ENCODE measurements at regions not wholly inside any gene's neighbourhood (a gene's known extent, or its start where the extent isn't known, plus 50 kb on each side); places are given as distances from the start of the nearest gene placed in this dataset.
"Not testable (repeated sequence)": the region's sequence is repeated elsewhere in the genome, so short reads cannot be mapped to it uniquely, and the experiment has no call there.

DNA sequence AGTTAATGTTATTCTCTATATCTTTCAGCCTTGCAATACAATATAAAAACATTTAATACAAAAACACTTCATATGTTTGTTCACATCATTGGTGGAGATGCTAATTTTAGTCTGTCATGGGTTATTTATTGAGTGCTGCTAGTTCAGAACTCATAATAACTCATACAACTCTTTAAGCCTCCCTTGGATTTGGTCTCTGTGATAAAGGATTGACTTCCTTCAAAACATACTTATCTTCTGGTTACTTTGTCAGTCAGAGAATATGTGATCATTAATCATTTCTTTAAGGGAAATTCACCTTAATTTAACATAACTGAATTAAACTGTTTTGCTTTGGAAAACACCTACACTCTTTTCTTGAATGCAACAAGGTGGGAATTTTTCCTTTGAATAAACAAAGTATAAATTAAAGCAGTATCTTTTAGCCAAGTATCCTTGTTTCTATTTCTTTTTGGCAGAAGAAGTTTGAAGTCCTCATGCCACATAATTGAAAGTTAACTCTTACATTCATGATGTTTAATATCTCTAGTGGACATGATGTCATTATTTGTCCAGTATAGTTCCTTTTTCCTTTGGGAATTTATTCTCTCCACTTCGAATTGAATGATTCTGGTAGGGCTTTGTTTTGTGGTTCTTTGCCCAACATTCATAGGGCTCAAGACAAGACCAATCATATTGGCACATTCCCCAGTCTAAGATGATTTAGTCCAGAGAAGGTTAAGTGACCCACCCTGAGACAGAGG, 133.2 kb upstream of the CENPW start:
- DNase-seq = no peak

DNA sequence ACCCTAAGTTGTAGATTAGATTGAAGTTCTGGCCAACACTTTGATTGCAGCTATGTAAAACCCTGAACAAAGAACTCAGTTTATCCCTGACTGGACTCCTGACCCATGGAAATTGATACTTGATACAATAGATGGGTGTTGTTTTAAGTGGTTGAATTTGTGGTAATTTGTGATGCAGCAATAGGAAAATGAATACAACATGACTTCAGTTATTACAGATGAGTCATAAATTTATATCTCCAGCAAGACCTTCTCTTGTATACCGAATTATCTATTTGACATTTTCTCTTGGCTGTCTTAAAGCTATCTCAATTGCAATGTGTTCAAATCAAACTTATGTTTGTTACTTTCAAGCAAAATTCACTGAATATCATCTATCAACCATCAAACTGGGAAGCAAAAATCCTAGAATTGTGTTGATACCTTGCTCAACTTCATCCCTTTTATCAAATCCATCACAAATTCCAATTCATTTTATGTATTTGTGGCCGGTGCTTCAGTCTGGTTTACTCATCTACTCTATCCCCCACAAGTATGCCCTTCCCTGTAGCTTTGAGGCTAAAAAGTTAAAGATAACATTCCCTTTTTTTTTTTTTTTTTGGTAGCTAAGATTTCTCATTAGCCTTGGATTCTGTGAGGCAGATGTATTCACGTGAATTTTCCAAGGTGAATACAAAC, 129.4 kb upstream of the CENPW start:
- DNase-seq = no peak

DNA sequence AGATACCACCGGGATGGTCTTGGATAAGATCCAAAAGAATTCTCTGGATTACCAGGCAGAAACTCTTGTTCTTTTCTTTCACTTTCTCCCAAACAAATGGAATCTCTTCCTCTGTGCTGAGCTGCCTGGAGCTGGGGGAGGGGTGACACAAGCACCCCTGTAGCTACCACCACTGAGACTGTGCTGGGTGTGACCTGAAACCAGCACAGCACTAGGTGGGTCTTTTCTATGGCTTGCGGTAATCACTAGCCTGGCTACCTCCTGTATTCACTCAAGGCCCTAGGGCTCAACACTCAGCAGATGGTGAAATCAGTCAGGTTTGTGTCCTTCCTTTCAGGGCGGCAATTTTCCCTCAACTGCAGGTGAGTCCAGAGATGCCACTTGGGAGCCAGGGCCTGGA, 122.4 kb upstream of the CENPW start:
- DNase-seq = no peak

DNA sequence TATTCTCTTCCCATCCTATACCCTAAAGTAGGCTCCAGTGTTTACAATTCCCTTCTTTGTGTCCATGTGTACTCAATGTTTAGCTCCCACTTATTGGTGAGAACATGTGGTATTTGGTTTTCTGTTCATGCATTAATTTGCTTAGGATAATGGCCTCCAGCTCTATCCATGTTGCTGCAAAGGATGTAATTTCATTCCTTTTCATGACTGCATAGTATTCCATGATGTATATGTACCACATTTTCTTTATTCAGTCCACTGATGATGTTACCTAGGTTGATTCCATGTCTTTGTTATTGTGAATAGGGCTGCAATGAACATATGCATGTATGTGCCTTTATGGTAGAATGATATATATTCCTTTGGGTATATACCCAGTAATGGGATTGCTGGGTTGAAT, 119.0 kb upstream of the CENPW start:
- not testable (repeated sequence) for DNase-seq

DNA sequence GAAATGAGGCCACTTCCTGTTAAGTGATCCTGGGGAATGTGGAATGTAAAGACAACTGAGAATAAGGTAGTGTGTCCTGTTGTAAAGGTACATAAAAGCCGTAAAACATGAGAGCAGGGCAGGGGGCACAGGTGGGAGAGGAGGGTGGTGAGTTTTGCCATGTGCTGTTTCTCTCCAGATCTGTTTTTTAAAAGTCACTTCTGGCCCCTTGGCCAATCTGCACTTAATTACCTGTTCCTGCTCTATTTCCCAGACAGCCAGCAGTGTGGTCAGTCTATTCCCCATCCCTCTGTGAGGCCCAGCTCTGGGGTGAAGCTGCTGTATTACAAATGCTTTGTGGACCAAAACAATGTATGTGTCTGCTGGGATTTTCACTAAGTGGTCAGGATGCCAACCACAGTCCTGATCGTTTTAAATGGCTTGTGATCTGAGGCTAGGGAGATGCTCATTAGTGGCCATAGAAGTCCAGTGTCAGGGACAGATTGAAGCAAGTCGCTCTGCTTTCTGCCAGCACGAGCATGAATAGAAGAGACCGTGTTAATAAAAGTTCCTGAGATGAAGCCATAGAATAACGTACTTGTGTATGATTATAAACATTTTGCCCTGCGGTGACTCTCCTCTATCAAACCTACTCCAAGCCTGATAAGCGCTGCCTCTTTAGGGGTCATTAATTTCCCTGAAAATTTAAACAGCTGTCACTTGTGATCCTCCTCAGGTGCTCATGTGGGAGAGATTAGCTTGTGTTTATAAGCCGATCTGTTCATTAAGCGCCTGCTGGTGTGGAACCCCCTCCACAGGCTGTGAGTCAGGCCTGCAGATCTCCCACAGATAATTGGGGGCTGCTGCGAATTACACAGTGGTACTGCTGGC, 111.8 kb upstream of the CENPW start:
- DNase-seq = no peak

DNA sequence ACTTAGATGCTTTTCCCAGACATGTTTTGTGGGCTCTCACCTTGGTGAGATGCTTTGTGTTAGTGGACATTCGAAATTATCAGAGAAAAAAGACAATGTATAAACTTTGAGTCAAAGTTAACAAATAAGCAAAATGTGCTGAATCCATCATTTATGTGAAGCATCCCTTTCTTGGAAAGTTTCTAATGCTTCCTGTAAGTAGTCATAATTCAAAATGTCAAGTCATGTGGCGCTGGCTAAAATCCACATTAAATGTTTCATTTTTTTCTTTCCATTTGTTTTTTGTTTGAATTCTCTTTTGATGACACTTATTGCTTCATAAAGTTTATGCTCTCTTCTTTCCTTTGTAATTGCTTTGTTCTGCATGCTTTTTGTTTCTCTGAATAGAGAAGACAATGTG, 107.2 kb upstream of the CENPW start:
- no peak for DNase-seq

DNA sequence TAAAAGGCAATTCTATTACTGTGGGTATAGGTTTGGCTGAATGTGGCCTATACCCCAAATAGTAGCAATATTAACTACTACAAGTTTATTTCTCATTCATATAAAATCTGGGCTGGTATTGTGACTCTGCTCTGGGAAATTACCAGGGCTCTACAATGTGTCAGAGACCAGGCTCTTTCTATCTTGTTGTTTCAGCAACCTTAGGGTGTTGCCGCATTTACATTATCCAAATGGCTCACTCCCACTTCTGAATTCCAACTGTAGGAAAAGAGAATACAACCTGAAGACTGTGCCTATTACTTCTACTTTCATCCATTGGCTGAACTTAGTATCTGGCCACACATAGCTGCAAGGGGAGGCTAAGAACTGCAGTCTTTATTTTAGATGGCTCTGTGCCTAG, 106.7 kb upstream of the CENPW start:
- DNase-seq = no peak

DNA sequence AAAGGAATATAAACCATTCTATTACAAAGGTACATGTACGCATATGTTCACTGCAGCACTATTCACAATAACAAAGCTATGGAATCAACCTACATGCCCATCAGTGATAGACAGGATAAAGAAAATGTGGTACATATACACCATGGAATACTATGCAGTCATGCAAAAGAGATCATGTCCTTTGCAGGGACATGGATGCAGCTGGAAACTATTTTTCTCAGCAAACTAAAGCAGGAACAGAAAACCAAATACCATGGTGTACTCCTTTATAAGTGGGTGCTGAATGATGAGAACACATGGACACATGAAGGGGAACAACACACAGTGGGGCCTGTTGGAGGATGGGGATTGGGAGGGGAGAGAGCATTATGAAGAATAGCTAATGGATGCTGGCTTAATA, 104.6 kb upstream of the CENPW start:
- DNase-seq = no peak

DNA sequence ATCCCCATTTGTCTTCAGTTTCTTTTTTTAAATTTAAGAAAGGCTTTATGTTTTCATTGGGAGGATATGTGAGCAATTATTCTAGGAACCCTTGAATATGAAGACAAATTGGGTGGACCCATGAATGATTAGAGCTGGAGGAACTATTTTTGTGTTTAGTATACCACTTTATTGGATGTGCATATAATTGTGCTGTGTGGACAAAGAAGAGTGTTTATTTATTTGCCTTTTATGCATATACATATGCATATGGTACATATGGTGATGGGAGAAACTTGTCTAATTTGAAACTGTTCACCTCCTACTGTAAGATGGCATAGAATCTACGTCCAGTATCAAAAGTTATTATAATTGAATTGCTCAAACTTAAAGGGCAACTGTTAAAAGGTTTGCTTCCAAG, 94.8 kb upstream of the CENPW start:
- DNase-seq = no peak

DNA sequence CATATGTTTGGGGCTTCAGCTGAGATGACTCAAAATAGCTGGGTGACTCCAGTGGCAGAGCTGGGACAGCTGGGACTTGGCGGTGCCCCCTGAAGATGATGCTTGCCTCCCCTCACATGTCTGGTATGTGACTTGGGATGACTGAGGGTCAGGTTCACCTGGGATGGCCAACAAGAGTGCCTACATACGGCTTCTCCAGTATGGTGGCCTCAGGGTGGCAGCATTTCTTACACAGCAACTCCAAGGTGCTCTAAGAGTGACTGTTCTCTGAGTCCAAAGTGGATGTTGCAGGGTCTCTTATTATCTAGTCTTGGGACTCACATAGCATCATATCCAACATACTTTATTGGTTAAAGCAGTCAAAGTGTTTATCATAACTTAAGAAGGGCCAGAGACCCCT, 87.8 kb upstream of the CENPW start:
- no peak for DNase-seq

DNA sequence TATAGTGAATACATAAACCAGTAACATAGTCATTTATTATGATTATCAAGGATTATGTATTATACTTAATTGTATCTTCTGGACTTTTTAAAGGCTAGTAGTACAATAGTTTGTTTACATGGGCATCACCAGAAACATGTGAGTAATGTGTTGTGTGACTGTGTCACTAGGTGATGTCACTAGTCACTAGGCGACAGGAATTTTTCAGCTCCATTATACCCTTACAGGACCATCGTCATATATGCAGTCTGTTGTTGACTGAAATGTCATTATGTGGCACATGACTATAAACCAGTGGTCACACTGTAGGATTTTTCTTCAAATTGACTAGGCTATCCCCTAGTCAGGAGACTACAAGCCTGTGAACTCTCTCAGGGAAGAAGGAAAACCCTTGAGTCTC, 86.5 kb upstream of the CENPW start:
- no peak for DNase-seq

DNA sequence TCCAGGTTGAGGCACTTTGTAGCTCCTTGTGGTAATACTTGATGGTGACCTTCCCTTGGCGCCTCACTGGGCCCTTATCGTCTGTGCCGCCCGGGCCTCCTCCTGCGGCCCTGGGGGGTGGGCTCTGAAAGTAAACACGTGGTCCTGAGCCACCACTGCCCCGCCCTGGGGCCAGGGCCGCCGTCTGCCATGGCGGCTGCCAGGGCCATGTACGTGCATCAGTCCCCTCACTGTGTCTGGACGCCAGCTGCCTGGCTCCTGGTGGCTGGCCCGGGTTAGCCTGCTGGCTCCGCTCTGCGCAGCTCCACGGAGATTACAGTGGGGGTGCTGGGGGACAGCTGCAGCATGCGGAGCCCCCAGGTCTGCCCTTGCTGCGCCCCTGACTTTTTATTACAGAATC, 81.8 kb upstream of the CENPW start:
- no peak for DNase-seq

DNA sequence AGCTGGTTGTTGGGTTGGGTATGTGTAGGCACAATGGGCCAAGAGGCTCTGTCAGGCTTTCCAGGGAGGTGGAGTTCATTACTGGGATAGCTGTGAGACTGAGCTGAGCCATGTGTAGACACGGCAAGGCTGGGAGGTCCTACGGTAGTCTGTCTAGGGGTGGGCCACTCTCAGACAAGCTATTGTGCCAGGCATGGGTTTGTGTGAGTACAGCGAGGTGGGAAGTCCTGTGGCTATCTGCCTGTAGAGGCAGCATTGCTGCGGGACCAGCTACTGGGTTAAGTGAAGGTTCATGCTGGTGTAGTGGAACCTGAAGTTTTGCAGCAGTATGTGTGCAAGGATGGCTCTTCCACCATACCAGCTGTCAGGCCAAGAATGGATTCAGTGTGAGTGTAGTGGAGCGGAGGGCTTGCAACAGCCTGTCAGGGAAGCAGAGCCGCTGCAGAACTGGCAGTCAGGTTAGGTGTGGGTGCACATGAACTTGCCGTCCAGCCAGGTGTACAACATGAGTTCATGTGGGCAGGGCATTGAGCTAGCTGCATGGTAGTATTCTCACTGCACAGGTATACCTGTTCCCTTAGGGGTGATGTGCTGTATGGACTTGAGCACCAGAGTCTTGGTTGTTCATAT, 78.0 kb upstream of the CENPW start:
- no peak for DNase-seq

DNA sequence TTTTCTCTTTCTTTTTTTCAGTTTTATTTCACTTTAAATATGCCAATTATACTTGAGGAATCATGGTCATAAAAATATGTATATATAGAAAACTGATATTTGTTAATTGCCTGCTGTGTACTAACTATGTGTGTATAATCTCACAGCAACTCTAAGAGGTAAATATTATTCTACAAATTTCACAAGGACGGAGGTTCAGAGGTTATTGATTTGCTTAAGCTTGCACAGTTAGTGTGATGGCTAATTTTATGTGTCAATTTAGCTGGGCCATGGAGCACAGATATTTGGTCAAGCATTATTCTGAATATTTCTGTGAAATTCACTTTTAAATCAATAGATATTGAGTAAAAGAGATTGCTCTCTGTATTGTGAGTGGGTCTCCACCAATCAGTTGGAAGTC, 75.7 kb upstream of the CENPW start:
- DNase-seq = no peak

DNA sequence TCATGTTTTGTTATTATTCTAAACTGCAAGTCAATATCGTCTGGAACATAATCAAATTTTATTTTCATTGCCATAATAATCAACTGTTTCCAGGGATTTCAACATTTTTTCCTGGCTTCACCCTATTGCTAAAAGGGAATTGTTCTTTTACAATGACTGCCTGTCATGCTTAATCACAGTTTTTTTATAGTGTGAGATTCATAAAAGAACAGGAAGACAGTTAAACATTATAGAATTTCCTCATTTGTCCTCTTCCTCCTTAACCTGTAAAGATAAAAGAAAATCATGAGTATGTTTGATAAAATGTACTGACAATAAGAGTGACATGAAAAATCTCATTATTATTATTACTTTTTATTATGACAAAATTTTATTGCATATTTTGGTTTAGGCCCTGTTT, 73.3 kb upstream of the CENPW start:
- DNase-seq = no peak

DNA sequence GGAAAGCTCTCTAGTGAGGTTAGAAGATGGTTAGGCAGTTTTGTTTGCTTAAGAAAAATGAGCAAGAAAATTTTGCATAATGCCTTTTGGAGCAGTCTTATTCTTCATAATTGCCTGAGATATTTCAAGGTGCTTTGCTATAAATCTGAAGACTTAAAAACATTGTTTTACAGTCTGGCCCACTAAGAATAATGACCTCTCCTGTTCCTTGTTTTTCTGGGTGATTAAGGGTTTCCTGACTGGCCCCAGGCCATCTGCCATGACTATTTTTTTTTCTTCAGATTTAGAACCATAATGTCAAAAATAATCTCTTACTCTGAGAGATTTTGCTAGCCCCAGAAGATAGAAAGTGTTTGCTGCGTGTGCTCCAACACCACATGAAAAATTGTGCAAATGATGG, 72.3 kb upstream of the CENPW start:
- no peak for DNase-seq

DNA sequence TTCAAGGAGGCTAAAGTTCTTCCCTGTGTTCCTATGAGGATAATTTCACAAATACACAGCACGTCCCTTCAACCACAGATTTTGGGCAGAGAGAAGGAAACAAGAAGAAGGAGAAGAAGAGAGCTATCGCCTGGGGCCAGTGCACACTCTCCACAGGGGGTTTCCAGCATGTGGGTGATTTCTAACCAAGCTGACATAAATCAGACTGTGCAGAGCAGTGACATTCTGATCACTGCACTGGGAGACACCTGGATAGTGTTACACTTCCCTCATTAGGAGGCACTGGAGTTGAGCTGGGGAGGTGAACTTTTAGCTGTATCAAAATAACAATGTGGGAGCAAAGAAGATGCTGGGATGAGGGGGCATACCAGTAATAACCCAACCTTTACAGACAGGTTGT, 71.8 kb upstream of the CENPW start:
- no peak for DNase-seq

DNA sequence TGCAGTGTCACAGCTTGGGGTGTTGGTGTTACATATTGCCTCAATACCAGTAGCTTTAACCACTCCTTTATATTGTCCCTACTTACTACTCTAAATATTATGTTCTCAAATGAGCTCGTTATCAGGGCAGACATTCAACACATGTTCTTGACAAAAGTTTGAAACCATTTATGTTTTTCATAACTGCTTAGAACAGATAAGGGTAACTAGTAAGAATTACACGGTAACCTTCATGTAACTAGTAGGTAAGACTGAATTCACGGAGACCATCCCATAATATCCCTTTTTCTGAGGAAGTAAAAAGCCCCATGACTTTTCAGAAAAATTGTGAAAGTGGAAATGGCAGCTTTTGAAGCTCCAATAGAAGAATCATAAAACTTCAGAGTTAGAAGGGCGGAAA, 59.6 kb upstream of the CENPW start:
- no peak for DNase-seq

DNA sequence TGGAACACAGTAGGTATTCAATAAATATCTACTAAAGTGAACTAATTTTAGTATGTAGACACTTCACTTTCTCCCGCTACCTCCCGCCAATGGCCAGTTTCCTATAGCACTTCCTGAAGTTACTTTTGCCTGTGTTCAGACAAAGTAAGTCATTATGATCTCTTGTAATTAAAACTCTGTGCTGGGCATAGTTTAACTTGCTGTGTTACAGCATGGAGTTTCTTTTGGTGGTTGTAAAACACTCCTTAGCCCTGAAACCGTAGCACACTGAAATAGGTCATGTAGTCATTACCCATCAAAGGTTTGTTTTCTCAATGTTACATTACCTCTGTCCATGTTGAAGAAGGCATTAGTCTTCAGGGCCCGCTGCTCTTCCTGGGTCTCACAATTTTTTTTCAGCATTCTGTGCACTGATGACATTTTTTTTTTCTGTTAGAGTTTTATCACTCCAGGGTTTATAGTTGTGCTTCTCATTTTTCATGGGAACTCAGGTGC, 54.0 kb upstream of the CENPW start:
- no peak for DNase-seq

Measured in activated naive CD4-positive, alpha-beta T cell treated with anti-CD3 and anti-CD28 coated beads, Interleukin-2, amount 50 U/mL, for 16 hours (primary cell).